Endothelial cell of umbilical vein (primary cell): ENCODE measurements at regions not wholly inside any gene's neighbourhood (a gene's known extent, or its start where the extent isn't known, plus 50 kb on each side); places are given as distances from the start of the nearest gene placed in this dataset.

Source experiments
- BruUV-seq: library from RNA; stranded (reverse); fragments of 400-500 nt; replicated peaks from 2 replicates; lab custom pipeline; 2021; lab: Mats Ljungman, UMichigan
- CTCF ChIA-PET: fragments of 300-600, 350-600 bp; sonication (Branson Sonifier 250); formaldehyde crosslinking; loops from one replicate; lab custom pipeline; 2021; ENCODE audit warnings: antibody characterized with exemption, inconsistent platforms; lab: Charles Lee
- POLR2A ChIA-PET: fragments of 300-600, 350-600 bp; sonication (Branson Sonifier 250); formaldehyde crosslinking; loops from one replicate; lab custom pipeline; 2021; ENCODE audit warnings: antibody characterized with exemption, inconsistent platforms; lab: Charles Lee
- DNase-seq: peaks from one replicate; pipeline ENCODE4 v3.0.0-alpha.2; 2011; ENCODE audit warnings: low read depth, low spot score
- FAIRE-seq: peaks from 2 replicates; lab custom pipeline; 2011; peaks lifted over from hg19 to GRCh38; lab: Jason Lieb, UNC
- H2AFZ ChIP-seq: 2 replicates; pipeline ENCODE4 v1.6.0; 2012; ENCODE audit warnings: low read depth, low read length, control low read depth, inconsistent platforms
- H3K27ac ChIP-seq: 2 replicates; pipeline ENCODE4 v1.5.1; 2011; ENCODE audit warnings: low read depth, mild to moderate bottlenecking, control low read depth, low read length, moderate library complexity; ENCODE audit not compliant: insufficient read depth
- H3K27me3 ChIP-seq, 2 experiments: 2 replicates each; pipeline versions ENCODE4 v1.6.0 to v1.6.1; 2011; ENCODE audit warnings: low read length in 2 of 2, mixed read lengths in 1 of 2; ENCODE audit not compliant: control insufficient read depth in 2 of 2, insufficient read depth in 2 of 2
- H3K36me3 ChIP-seq, 2 experiments: 2 replicates in 1 of 2; 3 replicates in 1 of 2; pipeline ENCODE4 v1.5.1; 2011; ENCODE audit warnings: low read length in 2 of 2, mild to moderate bottlenecking in 1 of 2, moderate library complexity in 1 of 2; ENCODE audit not compliant: control insufficient read depth in 2 of 2, insufficient read depth in 2 of 2; ENCODE audit errors: extremely low read depth in 1 of 2
- H3K4me1 ChIP-seq: 3 replicates; pipeline ENCODE4 v1.5.1; 2011; ENCODE audit warnings: mild to moderate bottlenecking, low read length; ENCODE audit not compliant: control insufficient read depth, insufficient read depth; ENCODE audit errors: extremely low read depth
- H3K4me2 ChIP-seq: 2 replicates; pipeline ENCODE4 v1.6.1; 2011; ENCODE audit warnings: low read length, control low read depth, mixed read lengths; ENCODE audit not compliant: insufficient read depth
- H3K4me3 ChIP-seq, 3 experiments: fragments of 200-600 bp in 1 of 3; sonication (generic), shearing (Covaris generic) in 1 of 3; replicated peaks in 1 of 3; 2 replicates each; pipeline ENCODE4 v1.5.1; 2011 to 2016; ENCODE audit warnings: control low read depth in 3 of 3, low read length in 3 of 3, mild to moderate bottlenecking in 2 of 3, inconsistent platforms in 1 of 3, low read depth in 1 of 3, moderate library complexity in 1 of 3; ENCODE audit not compliant: insufficient read depth in 1 of 3
- H3K79me2 ChIP-seq: 2 replicates; pipeline ENCODE4 v1.6.0; 2012; ENCODE audit warnings: low read length, inconsistent platforms; ENCODE audit not compliant: control insufficient read depth, insufficient read depth
- H3K9ac ChIP-seq: replicated peaks from 2 replicates; pipeline ENCODE3; 2011; ENCODE audit warnings: low read length, control low read depth; ENCODE audit not compliant: insufficient read depth; ENCODE audit errors: extremely low read depth
- H3K9me1 ChIP-seq: replicated peaks from 3 replicates; pipeline ENCODE4 v1.6.0; 2011; ENCODE audit warnings: mild to moderate bottlenecking, low read length; ENCODE audit not compliant: control insufficient read depth, insufficient read depth; ENCODE audit errors: extremely low read depth
- H3K9me3 ChIP-seq: replicated peaks from 2 replicates; pipeline ENCODE4 v1.5.1; 2012; ENCODE audit warnings: low read length, inconsistent platforms; ENCODE audit not compliant: control insufficient read depth, insufficient read depth
- H4K20me1 ChIP-seq: replicated peaks from 2 replicates; pipeline ENCODE3; 2011; ENCODE audit warnings: mild to moderate bottlenecking, low read length; ENCODE audit not compliant: control insufficient read depth, insufficient read depth; ENCODE audit errors: extremely low read depth
- EZH2 ChIP-seq: IDR thresholded peaks from 2 replicates; pipeline ENCODE4 v1.6.1; 2012; ENCODE audit warnings: borderline replicate concordance, low read depth, mild to moderate bottlenecking, moderate library complexity, low read length, inconsistent platforms; ENCODE audit not compliant: severe bottlenecking
- FOS ChIP-seq: IDR thresholded peaks from 2 replicates; pipeline ENCODE4 v1.6.1; 2011; ENCODE audit warnings: mild to moderate bottlenecking, low read length, moderate library complexity, borderline replicate concordance; ENCODE audit not compliant: insufficient read depth
- GATA2 ChIP-seq: IDR thresholded peaks from 2 replicates; pipeline ENCODE4 v1.7.0; 2011; ENCODE audit warnings: low read depth, mild to moderate bottlenecking, moderate library complexity, mixed read lengths, low read length; ENCODE audit not compliant: insufficient read length, insufficient read depth
- JUN ChIP-seq: IDR thresholded peaks from 2 replicates; pipeline ENCODE4 v1.6.1; 2011; ENCODE audit warnings: borderline replicate concordance, low read depth; ENCODE audit not compliant: insufficient read length, insufficient read depth
- MYC ChIP-seq: IDR thresholded peaks from one replicate; pipeline ENCODE4 v1.6.1; 2011; ENCODE audit warnings: mild to moderate bottlenecking, low read depth, low read length
- POLR2A ChIP-seq: IDR thresholded peaks from 2 replicates; pipeline ENCODE4 v1.6.1; 2012; ENCODE audit warnings: low read depth, mild to moderate bottlenecking, control low read depth, low read length
- POLR2AphosphoS5 ChIP-seq: IDR thresholded peaks from 2 replicates; pipeline ENCODE4 v1.6.1; 2012; ENCODE audit warnings: low read depth, mild to moderate bottlenecking, control low read depth, low read length, moderate library complexity; ENCODE audit not compliant: insufficient read depth
- dilution Hi-C: fragments of 300-500 bp; cut with MboI; formaldehyde crosslinking; loops from one replicate; pipeline ENCODE4 v1.15.0; 2019; ENCODE audit warnings: low sequenced_read_pairs; ENCODE audit not compliant: extremely low pct_ligation_motif_present
- intact Hi-C: fragments of 100-400 bp; cut with micrococcal nuclease; formaldehyde crosslinking; loops from one replicate; pipeline ENCODE4 v1.10.0; 2022
- TF ChIP-seq, protein P1 (sequence below): IDR thresholded peaks from 2 replicates; pipeline ENCODE4 v1.6.1; 2011; ENCODE audit not compliant: insufficient read depth, insufficient read length
- TF ChIP-seq, protein P2 (sequence below), 2 donors: IDR thresholded peaks; 1 replicate in 1 of 2; 2 replicates in 1 of 2; pipeline ENCODE4 v1.5.1; 2011; ENCODE audit warnings: low read length in 2 of 2, mild to moderate bottlenecking in 2 of 2, moderate library complexity in 2 of 2, control low read depth in 1 of 2, inconsistent platforms in 1 of 2, low read depth in 1 of 2; ENCODE audit not compliant: insufficient read depth in 1 of 2; ENCODE audit errors: extremely low read depth in 1 of 2

DNA sequence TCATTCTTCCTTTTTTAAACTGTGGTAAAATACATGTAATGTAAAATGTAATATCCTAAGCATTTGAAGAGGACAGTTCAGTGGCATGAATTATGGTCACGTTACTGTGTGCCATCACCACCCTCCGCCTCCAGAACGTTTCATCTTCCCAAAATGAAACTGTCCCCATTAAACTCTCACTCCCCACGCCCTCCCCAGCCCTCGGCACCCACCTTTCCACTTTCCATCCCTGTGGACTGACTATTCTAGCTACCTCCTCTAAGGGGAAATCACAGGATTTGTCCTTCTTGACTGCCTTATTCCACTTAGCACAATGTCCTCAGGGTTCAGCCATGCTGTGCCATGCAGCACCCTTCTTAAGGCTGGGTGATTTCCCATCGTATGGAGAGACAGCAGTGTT, 1509.5 kb downstream of the BRD1 start:
- H3K79me2 ChIP-seq = no peaks in the 10 kb centered on the region
- no peaks in the 10 kb centered on the region for H4K20me1 ChIP-seq
- no peaks in the 10 kb centered on the region for H3K36me3 ChIP-seq
- no peak overlapping the region for H3K9ac ChIP-seq
- FAIRE-seq = no peak
- H3K9me1 ChIP-seq = no peaks in the 10 kb centered on the region
- H3K4me2 ChIP-seq = no peak overlapping the region
- peaks cover 15% of the 10 kb centered on the region for H3K9me3 ChIP-seq
- no TSS peak for BruUV-seq
- ChIA-PET POLR2A (no interaction called here), CTCF (no interaction called here)
- no peak overlapping the region for H3K27ac ChIP-seq
- DNase-seq = no peak
- intact Hi-C loops (no loop called here), dilution Hi-C loops (no loop called here)
- TF ChIP-seq POLR2AphosphoS5 = no peak
- TF ChIP-seq FOS = no peak
- no peak for TF ChIP-seq JUN
- TF ChIP-seq, protein P1, sequence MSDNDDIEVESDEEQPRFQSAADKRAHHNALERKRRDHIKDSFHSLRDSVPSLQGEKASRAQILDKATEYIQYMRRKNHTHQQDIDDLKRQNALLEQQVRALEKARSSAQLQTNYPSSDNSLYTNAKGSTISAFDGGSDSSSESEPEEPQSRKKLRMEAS = no peak
- TF ChIP-seq, protein P2, sequence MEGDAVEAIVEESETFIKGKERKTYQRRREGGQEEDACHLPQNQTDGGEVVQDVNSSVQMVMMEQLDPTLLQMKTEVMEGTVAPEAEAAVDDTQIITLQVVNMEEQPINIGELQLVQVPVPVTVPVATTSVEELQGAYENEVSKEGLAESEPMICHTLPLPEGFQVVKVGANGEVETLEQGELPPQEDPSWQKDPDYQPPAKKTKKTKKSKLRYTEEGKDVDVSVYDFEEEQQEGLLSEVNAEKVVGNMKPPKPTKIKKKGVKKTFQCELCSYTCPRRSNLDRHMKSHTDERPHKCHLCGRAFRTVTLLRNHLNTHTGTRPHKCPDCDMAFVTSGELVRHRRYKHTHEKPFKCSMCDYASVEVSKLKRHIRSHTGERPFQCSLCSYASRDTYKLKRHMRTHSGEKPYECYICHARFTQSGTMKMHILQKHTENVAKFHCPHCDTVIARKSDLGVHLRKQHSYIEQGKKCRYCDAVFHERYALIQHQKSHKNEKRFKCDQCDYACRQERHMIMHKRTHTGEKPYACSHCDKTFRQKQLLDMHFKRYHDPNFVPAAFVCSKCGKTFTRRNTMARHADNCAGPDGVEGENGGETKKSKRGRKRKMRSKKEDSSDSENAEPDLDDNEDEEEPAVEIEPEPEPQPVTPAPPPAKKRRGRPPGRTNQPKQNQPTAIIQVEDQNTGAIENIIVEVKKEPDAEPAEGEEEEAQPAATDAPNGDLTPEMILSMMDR (IDR thresholded peaks at IDR 0.05; ENCODE audit: extremely low read depth in 1 of 2, insufficient read depth in 1 of 2, low read depth in 1 of 2, low read length in 2 of 2) = no peak
- TF ChIP-seq GATA2 = no peak
- TF ChIP-seq MYC = no peak
- no peak for TF ChIP-seq POLR2A
- TF ChIP-seq EZH2 = no peak
- no peaks in the 10 kb centered on the region for H3K27me3 ChIP-seq
- no peaks in the 10 kb centered on the region for H3K4me1 ChIP-seq
- no peak overlapping the region for H3K4me3 ChIP-seq
- no peak overlapping the region for H2AFZ ChIP-seq
